Osteoblast (primary cell): ENCODE measurements at regions not wholly inside any gene's neighbourhood (a gene's known extent, or its start where the extent isn't known, plus 50 kb on each side); places are given as distances from the start of the nearest gene placed in this dataset.

Experiments used
- DNase-seq: peaks from one replicate; pipeline ENCODE4 v3.0.0; 2011; ENCODE audit warnings: low spot score, mixed read lengths; ENCODE audit not compliant: insufficient read length; ENCODE audit errors: missing footprints
- H2AFZ ChIP-seq: 2 replicates; pipeline ENCODE4 v1.6.0; 2011; ENCODE audit warnings: mild to moderate bottlenecking, low read length
- H3K27ac ChIP-seq: 2 replicates; pipeline ENCODE4 v1.5.1; 2011; ENCODE audit warnings: mild to moderate bottlenecking, low read depth, low read length, moderate library complexity
- H3K27me3 ChIP-seq: 2 replicates; pipeline ENCODE4 v1.6.0; 2012; ENCODE audit warnings: mild to moderate bottlenecking, control low read depth, inconsistent platforms, low read length, moderate library complexity; ENCODE audit not compliant: insufficient read depth
- H3K36me3 ChIP-seq: 2 replicates; pipeline ENCODE4 v1.5.1; 2011; ENCODE audit warnings: mild to moderate bottlenecking, low read length, control low read depth, moderate library complexity; ENCODE audit not compliant: insufficient read depth
- H3K4me1 ChIP-seq: 2 replicates; pipeline ENCODE4 v1.5.1; 2011; ENCODE audit warnings: mild to moderate bottlenecking, low read length, control low read depth, moderate library complexity; ENCODE audit not compliant: insufficient read depth
- H3K4me2 ChIP-seq: 2 replicates; pipeline ENCODE4 v1.6.0; 2011; ENCODE audit warnings: mild to moderate bottlenecking, low read length; ENCODE audit not compliant: insufficient read depth
- H3K4me3 ChIP-seq: fragments of 200-600 bp; sonication (generic); 3 replicates; pipeline ENCODE4 v1.5.1; 2012; ENCODE audit warnings: mild to moderate bottlenecking, low read length, inconsistent platforms; ENCODE audit not compliant: insufficient read depth
- H3K79me2 ChIP-seq: 2 replicates; pipeline ENCODE4 v1.6.0; 2012; ENCODE audit warnings: mild to moderate bottlenecking, low read length, control low read depth, inconsistent platforms; ENCODE audit not compliant: insufficient read depth
- H3K9me3 ChIP-seq: 2 replicates; pipeline ENCODE4 v1.5.1; 2011; ENCODE audit warnings: low read depth, low read length, control low read depth
- H4K20me1 ChIP-seq: 2 replicates; pipeline ENCODE4 v1.6.0; 2012; ENCODE audit warnings: mild to moderate bottlenecking, low read length, control low read depth; ENCODE audit not compliant: insufficient read depth
- CTCF ChIP-seq: IDR thresholded peaks from 2 replicates; pipeline ENCODE4 v1.5.1; 2011; ENCODE audit warnings: mild to moderate bottlenecking, low read depth, low read length, moderate library complexity; ENCODE audit errors: extremely low read depth

- no peak for DNase-seq
These were observed 68.0 kb upstream of the CTTNBP2 start for GRCh38 chr7:117941138-117941810.

GRCh38 chr7:117942780-117943179, 69.5 kb upstream of the CTTNBP2 start:
- Histone ChIP-seq H3K4me3 (no peak overlapping the region), H3K27ac (no peak overlapping the region), H3K27me3 (no peaks in the 10 kb centered on the region), H3K36me3 (no peaks in the 10 kb centered on the region), H4K20me1 (no peaks in the 10 kb centered on the region), H2AFZ (no peak overlapping the region), H3K4me2 (no peak overlapping the region), H3K79me2 (no peaks in the 10 kb centered on the region), H3K9me3 (peaks cover 4% of the 10 kb centered on the region), H3K4me1 (no peaks in the 10 kb centered on the region)
- no peak for DNase-seq
- no peak for TF ChIP-seq CTCF

More at GRCh38 chr7:117941138-117941810, 68.0 kb upstream of the CTTNBP2 start:
- Histone ChIP-seq H3K9me3 (peaks cover 4% of the 10 kb centered on the region), H3K4me3 (no peak overlapping the region), H3K4me1 (no peaks in the 10 kb centered on the region), H3K36me3 (no peaks in the 10 kb centered on the region), H3K27ac (no peak overlapping the region), H3K79me2 (no peaks in the 10 kb centered on the region), H3K4me2 (no peak overlapping the region), H4K20me1 (no peaks in the 10 kb centered on the region), H3K27me3 (no peaks in the 10 kb centered on the region), H2AFZ (no peak overlapping the region)
- TF ChIP-seq CTCF, result no peak

GRCh38 chr7:117944886-117945285, 71.6 kb upstream of the CTTNBP2 start:
- Histone ChIP-seq H3K4me1 (no peaks in the 10 kb centered on the region), H3K4me2 (no peak overlapping the region), H2AFZ (no peak overlapping the region), H3K79me2 (no peaks in the 10 kb centered on the region), H3K36me3 (no peaks in the 10 kb centered on the region), H3K9me3 (peaks cover 4% of the 10 kb centered on the region), H4K20me1 (no peaks in the 10 kb centered on the region), H3K27me3 (no peaks in the 10 kb centered on the region), H3K27ac (no peak overlapping the region), H3K4me3 (no peak overlapping the region)
- DNase-seq, result no peak
- TF ChIP-seq CTCF, result no peak

GRCh38 chr7:117946151-117946633, 73.0 kb upstream of the CTTNBP2 start:
- H2AFZ ChIP-seq, result no peak overlapping the region
- no peak overlapping the region for H3K4me3 ChIP-seq
- DNase-seq, result no peak
- no peaks in the 10 kb centered on the region for H3K79me2 ChIP-seq
- H3K4me1 ChIP-seq, result no peaks in the 10 kb centered on the region
- H3K4me2 ChIP-seq, result no peak overlapping the region
- TF ChIP-seq CTCF, result no peak
- H3K9me3 ChIP-seq, result peaks cover 4% of the 10 kb centered on the region
- no peaks in the 10 kb centered on the region for H3K36me3 ChIP-seq
- no peaks in the 10 kb centered on the region for H3K27me3 ChIP-seq
- no peak overlapping the region for H3K27ac ChIP-seq
- H4K20me1 ChIP-seq, result no peaks in the 10 kb centered on the region
